HG02759 (cell line): ENCODE measurements at regions not wholly inside any gene's neighbourhood (a gene's known extent, or its start where the extent isn't known, plus 50 kb on each side); places are given as distances from the start of the nearest gene placed in this dataset.
"Not testable (repeated sequence)": the region's sequence is repeated elsewhere in the genome, so short reads cannot be mapped to it uniquely, and the experiment has no call there.

ENCODE experiments used
- ATAC-seq: cut with Tn5 transposase; IDR thresholded peaks from one replicate; pipeline ENCODE4 v1.9.1; 2021; ENCODE audit warnings: mild to moderate bottlenecking, moderate library complexity; ENCODE audit not compliant: unreplicated experiment

GRCh38 chr3:72171946-72172345 lies 387.0 kb upstream of the PROK2 start:
- ATAC-seq = no peak

GRCh38 chr3:72171463-72171881 lies 386.5 kb upstream of the PROK2 start:
- no peak for ATAC-seq

GRCh38 chr3:72169561-72170472 lies 384.9 kb upstream of the PROK2 start:
- no peak for ATAC-seq

GRCh38 chr3:72169120-72169519 lies 384.2 kb upstream of the PROK2 start:
- no peak for ATAC-seq

GRCh38 chr3:72165808-72166207 lies 380.9 kb upstream of the PROK2 start:
- ATAC-seq = no peak

GRCh38 chr3:72165317-72165716 lies 380.4 kb upstream of the PROK2 start:
- ATAC-seq = no peak

- ATAC-seq = no peak
Measured at GRCh38 chr3:72164635-72164978, 379.7 kb upstream of the PROK2 start.

GRCh38 chr3:72163809-72164634 lies 379.1 kb upstream of the PROK2 start:
- peak; percentile 89 for ATAC-seq

- no peak for ATAC-seq
Measured at GRCh38 chr3:72162649-72163184, 377.8 kb upstream of the PROK2 start.

GRCh38 chr3:72161881-72162595 lies 377.1 kb upstream of the PROK2 start:
- no peak for ATAC-seq

- ATAC-seq = not testable (repeated sequence)
Measured at GRCh38 chr3:72161285-72161684, 376.3 kb upstream of the PROK2 start.

GRCh38 chr3:72160351-72160750 lies 375.4 kb upstream of the PROK2 start:
- no peak for ATAC-seq

- ATAC-seq = no peak
Measured at GRCh38 chr3:72159487-72159886, 374.5 kb upstream of the PROK2 start.

GRCh38 chr3:72158639-72159326 lies 373.8 kb upstream of the PROK2 start:
- ATAC-seq = no peak

- ATAC-seq = peak; percentile 76
Measured at GRCh38 chr3:72157748-72158638, 373.0 kb upstream of the PROK2 start.

GRCh38 chr3:72155391-72156064 lies 370.6 kb upstream of the PROK2 start:
- no peak for ATAC-seq

GRCh38 chr3:72154391-72155335 lies 369.7 kb upstream of the PROK2 start:
- no peak for ATAC-seq
